Fibroblast of mammary gland (primary cell): ENCODE measurements at regions not wholly inside any gene's neighbourhood (a gene's known extent, or its start where the extent isn't known, plus 50 kb on each side); places are given as distances from the start of the nearest gene placed in this dataset.

Experiments
- DNase-seq: peaks from one replicate; pipeline ENCODE4 v3.0.0-alpha.2; 2010; ENCODE audit warnings: low read depth
- H3K4me3 ChIP-seq: 2 replicates; pipeline ENCODE4 v1.5.1; 2011; ENCODE audit warnings: low read depth, mild to moderate bottlenecking, low read length, moderate library complexity; ENCODE audit not compliant: control insufficient read depth
- CTCF ChIP-seq: conservative IDR thresholded peaks from 2 replicates; pipeline ENCODE4 v1.5.1; 2011; ENCODE audit warnings: low read depth, low read length, inconsistent platforms; ENCODE audit not compliant: control insufficient read depth, insufficient read depth

DNA sequence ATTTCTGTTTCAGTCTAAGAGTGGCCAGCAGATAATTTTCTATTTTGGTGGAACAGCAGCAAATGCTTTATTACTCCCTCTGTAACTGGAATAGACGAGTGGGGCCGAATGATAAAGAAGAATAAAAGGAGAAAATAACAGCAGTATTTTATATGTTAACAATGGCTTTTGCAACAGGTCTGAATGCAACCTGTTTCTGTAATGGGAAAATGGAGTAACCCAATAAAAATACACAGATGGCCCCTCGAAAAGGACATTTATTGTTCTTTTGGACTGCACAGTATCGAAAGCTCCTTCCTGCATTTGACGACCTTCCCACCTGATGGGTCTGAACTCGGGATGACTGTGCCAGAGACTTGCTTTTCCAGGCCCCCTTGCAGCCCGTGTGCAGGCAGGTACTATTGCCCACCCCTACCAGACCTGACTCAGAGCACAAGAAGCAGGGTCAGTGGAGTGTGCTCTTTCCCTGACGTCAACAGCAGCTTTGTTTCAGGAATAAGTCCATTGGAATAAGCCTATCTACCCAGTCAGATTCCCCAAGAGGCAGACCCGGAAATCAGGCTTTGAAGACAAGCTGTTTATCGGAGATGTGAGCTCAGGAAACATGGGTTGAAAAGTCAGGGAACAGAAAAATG is 306.5 kb upstream of the NEBL start:
- DNase-seq: peak; percentile 62
- TF ChIP-seq CTCF: no peak
- no peak overlapping the region for H3K4me3 ChIP-seq

DNA sequence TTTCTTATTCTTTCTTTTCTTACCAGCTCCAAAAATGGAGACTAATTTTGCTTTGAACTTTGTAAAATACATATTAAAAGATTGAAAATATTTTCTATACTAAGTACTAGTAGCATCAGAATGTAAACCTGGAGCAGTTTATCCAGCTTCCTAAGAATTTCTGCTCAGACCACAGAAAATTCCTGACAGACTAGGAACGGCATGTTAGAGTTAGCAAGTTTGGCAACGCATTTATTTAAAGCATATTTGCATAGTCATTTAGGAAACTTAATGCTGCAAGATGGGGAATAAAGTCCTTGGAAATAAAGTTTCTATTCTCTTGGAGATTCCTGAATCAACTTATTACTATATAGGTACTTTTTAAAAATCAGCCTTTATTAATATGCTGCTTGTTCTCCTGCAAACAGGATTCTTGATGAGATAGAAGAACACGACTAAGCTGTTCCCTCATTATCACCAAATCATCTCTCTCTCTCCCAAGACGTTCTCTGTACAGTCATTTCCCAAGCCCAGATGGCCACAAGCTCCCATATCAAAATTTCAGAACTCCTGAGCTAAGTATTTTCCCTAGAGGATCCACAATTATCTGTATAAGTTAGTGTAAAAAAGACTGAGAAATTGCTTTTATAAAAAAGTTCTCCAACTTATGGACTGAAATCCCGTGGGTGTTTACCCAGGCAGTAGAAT is 305.8 kb upstream of the NEBL start:
- peak; percentile 64 for DNase-seq
- no peak overlapping the region for H3K4me3 ChIP-seq
- TF ChIP-seq CTCF: no peak

GRCh38 chr10:21199501-21199900 is 302.4 kb upstream of the NEBL start:
- DNase-seq: no peak
- no peak for TF ChIP-seq CTCF
- no peak overlapping the region for H3K4me3 ChIP-seq

DNA sequence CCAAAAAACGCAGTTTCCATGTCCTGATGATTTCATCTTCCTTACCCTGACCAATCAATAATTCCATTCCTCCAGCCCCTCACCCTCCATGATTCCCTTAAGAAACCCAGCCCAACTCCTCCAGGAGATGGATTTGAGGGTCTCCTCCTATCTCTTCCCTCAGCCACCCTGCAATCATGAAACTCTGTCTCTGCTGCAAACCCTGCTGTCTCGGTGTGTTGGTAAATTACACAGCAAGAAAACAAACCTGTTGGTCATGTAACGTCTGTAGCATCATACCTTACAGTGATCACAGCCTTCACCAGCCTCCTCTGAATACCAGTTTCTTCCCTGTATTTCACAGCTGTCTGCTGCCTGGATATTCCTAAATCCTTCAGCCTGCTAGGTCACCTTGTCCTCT is 300.7 kb upstream of the NEBL start:
- no peak for DNase-seq
- no peak overlapping the region for H3K4me3 ChIP-seq
- TF ChIP-seq CTCF: no peak

DNA sequence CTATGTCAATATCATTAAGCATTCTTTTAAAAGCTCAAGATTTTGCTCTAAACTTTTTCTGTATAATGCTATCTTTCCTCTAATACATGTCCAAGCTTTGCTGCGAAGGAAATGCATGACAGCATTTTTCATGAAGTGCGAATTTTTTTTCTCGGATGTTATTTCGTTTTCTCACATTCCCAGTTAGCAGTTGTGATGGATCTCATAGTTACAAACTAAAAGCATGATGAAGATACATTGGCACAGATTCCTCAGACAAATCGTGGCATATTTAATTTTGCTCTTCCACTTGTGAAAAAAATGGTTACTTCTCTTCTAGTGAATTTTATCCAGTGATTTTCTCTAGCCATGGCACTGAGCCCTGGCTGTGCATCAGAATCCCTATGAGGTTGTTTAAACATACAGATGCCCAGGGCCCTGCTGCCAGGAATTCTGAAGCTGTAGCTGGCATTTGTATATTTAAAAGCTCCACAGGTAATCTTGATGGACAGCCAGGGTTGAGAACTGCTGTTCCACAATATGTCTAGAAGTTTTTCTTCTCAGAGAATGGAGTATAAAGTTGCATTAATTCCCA is 299.8 kb upstream of the NEBL start:
- TF ChIP-seq CTCF: no peak
- H3K4me3 ChIP-seq: no peak overlapping the region
- DNase-seq: no peak

DNA sequence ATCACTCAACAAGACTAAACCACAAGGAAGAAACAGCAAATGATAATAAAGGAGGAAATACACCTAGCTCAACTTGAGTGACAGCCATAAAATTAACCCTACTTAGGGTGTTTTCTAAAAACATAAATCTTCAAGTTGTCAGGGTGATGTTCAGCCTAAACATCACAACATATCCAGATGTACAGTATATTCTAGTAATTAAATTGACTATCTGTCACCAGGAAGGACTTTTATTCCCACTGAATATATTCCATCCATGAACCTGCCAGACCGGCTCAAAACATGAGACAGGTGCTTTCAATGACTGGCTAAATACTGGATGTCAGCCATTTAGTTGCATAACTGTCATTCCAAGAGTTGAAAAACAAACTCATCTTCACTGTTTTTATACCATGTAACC is 298.1 kb upstream of the NEBL start:
- DNase-seq: no peak
- TF ChIP-seq CTCF: no peak
- H3K4me3 ChIP-seq: no peak overlapping the region

DNA sequence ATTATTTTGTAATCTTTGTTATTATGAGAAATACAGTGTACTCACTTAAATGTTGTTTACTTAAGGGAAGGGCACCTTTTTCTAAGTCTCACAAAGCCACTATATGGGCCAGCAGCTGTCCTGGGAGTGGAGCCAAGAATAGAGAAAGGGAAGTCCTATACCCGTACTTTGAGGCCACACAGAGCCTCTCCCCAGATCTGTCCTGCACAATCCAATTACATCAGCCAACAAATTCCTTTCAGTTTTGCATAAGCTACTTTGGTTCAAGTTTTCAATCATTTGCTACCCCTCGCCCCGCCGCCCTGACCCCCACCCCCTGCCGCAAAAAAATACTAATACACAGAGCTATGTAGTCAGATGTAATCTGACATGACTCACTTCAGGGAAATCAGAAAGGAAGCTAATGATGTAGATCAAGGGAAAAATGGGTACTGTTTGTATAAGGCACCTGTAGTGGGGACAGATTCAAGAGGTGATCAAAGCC is 297.4 kb upstream of the NEBL start:
- peak; percentile 66 for DNase-seq
- H3K4me3 ChIP-seq: no peak overlapping the region
- no peak for TF ChIP-seq CTCF
